ENCODE measurements at regions not wholly inside any gene's neighbourhood (a gene's known extent, or its start where the extent isn't known, plus 50 kb on each side); places are given as distances from the start of the nearest gene placed in this dataset.

GRCh38 chr1:218659911-218660677 is 315.0 kb downstream of the TGFB2 start:
- TF ChIP-seq EZH2phosphoT487 (IDR thresholded peaks at IDR 0.05; ENCODE audit: borderline replicate concordance, low read length) (no peak), EZH2 (IDR thresholded peaks at IDR 0.05; ENCODE audit: low read length, unreplicated experiment) (no peak), CTCF (conservative IDR thresholded peaks at IDR 0.05; ENCODE audit: low read depth, low read length) (no peak)
- no peaks in the 10 kb centered on the region for H3K27me3 ChIP-seq (ENCODE audit: low read length)
- no peaks in the 10 kb centered on the region for H3K36me3 ChIP-seq (ENCODE audit: low read depth, low read length)
- H3K79me2 ChIP-seq (ENCODE audit: low read length), result no peaks in the 10 kb centered on the region
- intact Hi-C loops (cut with micrococcal nuclease), result loop anchor here (1.0 to 10.0 kb wide), 7 partner anchors 39 to 313 kb away; partner anchors contain the start of gene TGFB2
- no peak for DNase-seq
- H3K4me3 ChIP-seq (ENCODE audit: low read length), result peak overlapping the region; percentile 0; the same call in 1 of the 2 replicates
- no peak for ATAC-seq
- H3F3A ChIP-seq (ENCODE audit: low read length, unreplicated experiment), result peaks cover 10% of the 10 kb centered on the region
- H3K9ac ChIP-seq (ENCODE audit: low read length), result peak overlapping the region; percentile 11; the same call in 1 of the 2 replicates
- no TSS peak for BruUV-seq (replicated peaks)
- peak overlapping the region; percentile 52 for H3K4me2 ChIP-seq (ENCODE audit: low read length)
- peaks cover 76% of the 10 kb centered on the region for H3K4me1 ChIP-seq (ENCODE audit: insufficient read depth, low read length)
- H3K9me2 ChIP-seq (replicated peaks; ENCODE audit: low read length), result peaks cover 9% of the 10 kb centered on the region; the same call in 1 of the 2 replicates
- ChIA-PET CTCF (interaction anchor here (0.7 kb wide), 1 partner anchor 516 kb away, joined by 3 read pairs; no protein-coding TSS in a partner anchor), POLR2A (ENCODE audit: unreplicated experiment) (no interaction called here)
- H4K20me1 ChIP-seq (ENCODE audit: low read length), result no peaks in the 10 kb centered on the region
- peak overlapping the region; percentile 71 for H3K27ac ChIP-seq (ENCODE audit: low read length)
- no peaks in the 10 kb centered on the region for H3K9me3 ChIP-seq (ENCODE audit: low read length)
- no peak overlapping the region for H2AFZ ChIP-seq (ENCODE audit: low read length)

DNA sequence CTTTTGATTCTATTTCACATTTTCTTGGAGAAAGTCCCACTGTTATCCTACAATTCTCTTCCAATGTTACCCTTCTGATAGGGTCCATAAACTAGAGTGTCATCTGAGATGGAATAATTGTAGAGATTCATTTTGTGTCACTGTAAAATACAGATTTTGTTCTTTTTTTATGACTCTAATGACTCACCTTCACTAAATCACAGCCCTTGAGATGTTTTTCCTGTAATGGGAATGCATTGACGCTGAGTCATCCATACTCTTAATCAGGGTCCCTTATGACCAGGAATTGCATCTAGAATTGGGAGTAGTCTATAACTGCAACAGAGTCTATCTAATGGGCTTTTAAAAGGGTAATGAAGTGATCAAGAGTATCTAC is 315.5 kb downstream of the TGFB2 start:
- intact Hi-C loops (cut with micrococcal nuclease), result loop anchor here (1.0 to 10.0 kb wide), 6 partner anchors 39 to 313 kb away; partner anchors contain the start of gene TGFB2
- Histone ChIP-seq H3K27me3 (ENCODE audit: low read length) (no peaks in the 10 kb centered on the region), H2AFZ (ENCODE audit: low read length) (no peak overlapping the region), H3K4me2 (ENCODE audit: low read length) (peak overlapping the region; percentile 52), H3K79me2 (ENCODE audit: low read length) (no peaks in the 10 kb centered on the region), H3K27ac (ENCODE audit: low read length) (peak overlapping the region; percentile 71), H3K4me3 (ENCODE audit: low read length) (peak overlapping the region; percentile 0; the same call in 1 of the 2 replicates), H3K9me2 (replicated peaks; ENCODE audit: low read length) (peaks cover 9% of the 10 kb centered on the region; the same call in 1 of the 2 replicates), H3F3A (ENCODE audit: low read length, unreplicated experiment) (peaks cover 10% of the 10 kb centered on the region), H4K20me1 (ENCODE audit: low read length) (no peaks in the 10 kb centered on the region), H3K9me3 (ENCODE audit: low read length) (no peaks in the 10 kb centered on the region), H3K4me1 (ENCODE audit: insufficient read depth, low read length) (peaks cover 78% of the 10 kb centered on the region), H3K9ac (ENCODE audit: low read length) (peak overlapping the region; percentile 11; the same call in 1 of the 2 replicates), H3K36me3 (ENCODE audit: low read depth, low read length) (no peaks in the 10 kb centered on the region)
- ChIA-PET CTCF (no interaction called here), POLR2A (ENCODE audit: unreplicated experiment) (no interaction called here)
- BruUV-seq (replicated peaks), result no TSS peak
- TF ChIP-seq EZH2 (IDR thresholded peaks at IDR 0.05; ENCODE audit: low read length, unreplicated experiment) (no peak), EZH2phosphoT487 (IDR thresholded peaks at IDR 0.05; ENCODE audit: borderline replicate concordance, low read length) (no peak), CTCF (conservative IDR thresholded peaks at IDR 0.05; ENCODE audit: low read depth, low read length) (no peak)
- peak; percentile 60 for ATAC-seq
- peak; percentile 98 for DNase-seq

- TF ChIP-seq EZH2 (IDR thresholded peaks at IDR 0.05; ENCODE audit: low read length, unreplicated experiment), result no peak
- no peak for TF ChIP-seq CTCF (conservative IDR thresholded peaks at IDR 0.05; ENCODE audit: low read depth, low read length)
- H3K27me3 ChIP-seq (ENCODE audit: low read length), result no peaks in the 10 kb centered on the region
- peaks cover 10% of the 10 kb centered on the region for H3F3A ChIP-seq (ENCODE audit: low read length, unreplicated experiment)
- no peaks in the 10 kb centered on the region for H3K79me2 ChIP-seq (ENCODE audit: low read length)
- H3K9me2 ChIP-seq (replicated peaks; ENCODE audit: low read length), result peaks cover 9% of the 10 kb centered on the region; the same call in 1 of the 2 replicates
- no peak overlapping the region for H2AFZ ChIP-seq (ENCODE audit: low read length)
- POLR2A ChIA-PET (ENCODE audit: unreplicated experiment), result no interaction called here
- H3K9ac ChIP-seq (ENCODE audit: low read length), result no peak overlapping the region
- no peak overlapping the region for H3K4me3 ChIP-seq (ENCODE audit: low read length)
- H4K20me1 ChIP-seq (ENCODE audit: low read length), result no peaks in the 10 kb centered on the region
- H3K4me2 ChIP-seq (ENCODE audit: low read length), result peak overlapping the region; percentile 52
- intact Hi-C loops (cut with micrococcal nuclease), result loop anchor here (2.0 to 10.0 kb wide), 4 partner anchors 77 to 314 kb away; partner anchors contain the start of gene TGFB2
- ATAC-seq, result no peak
- no TSS peak for BruUV-seq (replicated peaks)
- peaks cover 70% of the 10 kb centered on the region for H3K4me1 ChIP-seq (ENCODE audit: insufficient read depth, low read length)
- H3K27ac ChIP-seq (ENCODE audit: low read length), result peak overlapping the region; percentile 71
- peaks cover 2% of the 10 kb centered on the region; the same call in 1 of the 2 replicates for H3K36me3 ChIP-seq (ENCODE audit: low read depth, low read length)
- CTCF ChIA-PET, result no interaction called here
- H3K9me3 ChIP-seq (ENCODE audit: low read length), result peaks cover 5% of the 10 kb centered on the region; the same call in 1 of the 2 replicates
- DNase-seq, result no peak
Measured at GRCh38 chr1:218661411-218661810, 316.3 kb downstream of the TGFB2 start.
